ENCODE measurements at regions not wholly inside any gene's neighbourhood (a gene's known extent, or its start where the extent isn't known, plus 50 kb on each side); places are given as distances from the start of the nearest gene placed in this dataset.

- no peak for TF ChIP-seq CTCF (IDR thresholded peaks at IDR 0.05; ENCODE audit: extremely low read depth, missing control alignments)
- no peak for DNase-seq (ENCODE audit: low spot score)
Measured at GRCh38 chr4:130851932-130852331, 1756.0 kb downstream of the C4orf33 start.

GRCh38 chr4:130855533-130855932, 1759.6 kb downstream of the C4orf33 start:
- DNase-seq (ENCODE audit: low spot score) = no peak
- no peak for TF ChIP-seq CTCF (IDR thresholded peaks at IDR 0.05; ENCODE audit: extremely low read depth, missing control alignments)

GRCh38 chr4:130859991-130860390, 1764.0 kb downstream of the C4orf33 start:
- no peak for DNase-seq (ENCODE audit: low spot score)
- no peak for TF ChIP-seq CTCF (IDR thresholded peaks at IDR 0.05; ENCODE audit: extremely low read depth, missing control alignments)

GRCh38 chr4:130896920-130897319, 1801.0 kb downstream of the C4orf33 start:
- DNase-seq (ENCODE audit: low spot score) = no peak

GRCh38 chr4:130901321-130901720, 1805.4 kb downstream of the C4orf33 start:
- DNase-seq (ENCODE audit: low spot score) = no peak
- no peak for TF ChIP-seq CTCF (IDR thresholded peaks at IDR 0.05; ENCODE audit: extremely low read depth, missing control alignments)

More at GRCh38 chr4:130896920-130897319, 1801.0 kb downstream of the C4orf33 start:
- TF ChIP-seq CTCF (IDR thresholded peaks at IDR 0.05; ENCODE audit: extremely low read depth, missing control alignments) = no peak

GRCh38 chr4:130922955-130923354, 1827.0 kb downstream of the C4orf33 start:
- no peak for TF ChIP-seq CTCF (IDR thresholded peaks at IDR 0.05; ENCODE audit: extremely low read depth, missing control alignments)

GRCh38 chr4:130955520-130955919, 1859.6 kb downstream of the C4orf33 start:
- DNase-seq (ENCODE audit: low spot score) = no peak
- no peak for TF ChIP-seq CTCF (IDR thresholded peaks at IDR 0.05; ENCODE audit: extremely low read depth, missing control alignments)

More at GRCh38 chr4:130922955-130923354, 1827.0 kb downstream of the C4orf33 start:
- DNase-seq (ENCODE audit: low spot score) = no peak

Data from GM20000 (cell line).